NCI-H526 treated with DMSO at 0.1 percent for 48 hours (cell line): ENCODE measurements at regions not wholly inside any gene's neighbourhood (a gene's known extent, or its start where the extent isn't known, plus 50 kb on each side); places are given as distances from the start of the nearest gene placed in this dataset.
"Not testable (repeated sequence)": the region's sequence is repeated elsewhere in the genome, so short reads cannot be mapped to it uniquely, and the experiment has no call there.

Experiments used
- DNase-seq: peaks from one replicate; lab custom pipeline; 2025; lab: John Stamatoyannopoulos, UW

DNA sequence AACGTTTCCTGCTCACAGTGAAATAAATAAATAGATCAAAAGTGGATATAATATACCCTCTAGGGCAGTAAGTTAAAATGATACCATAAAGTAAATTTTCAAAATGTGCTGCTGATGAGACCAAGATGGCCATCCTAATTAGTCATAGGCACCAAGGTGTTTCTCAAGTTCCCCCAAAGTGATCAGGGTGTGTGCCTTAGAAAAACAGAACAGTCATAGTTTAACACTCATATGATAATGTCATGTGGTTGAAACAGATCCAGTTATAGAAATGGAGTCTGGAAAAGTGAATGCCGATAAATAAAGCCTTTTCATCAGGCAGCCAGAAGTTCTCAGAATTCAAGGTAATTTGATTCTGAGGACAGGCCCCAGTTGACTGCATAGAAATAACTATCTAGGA is 161.5 kb upstream of the CDKN2B start:
- DNase-seq = no peak

DNA sequence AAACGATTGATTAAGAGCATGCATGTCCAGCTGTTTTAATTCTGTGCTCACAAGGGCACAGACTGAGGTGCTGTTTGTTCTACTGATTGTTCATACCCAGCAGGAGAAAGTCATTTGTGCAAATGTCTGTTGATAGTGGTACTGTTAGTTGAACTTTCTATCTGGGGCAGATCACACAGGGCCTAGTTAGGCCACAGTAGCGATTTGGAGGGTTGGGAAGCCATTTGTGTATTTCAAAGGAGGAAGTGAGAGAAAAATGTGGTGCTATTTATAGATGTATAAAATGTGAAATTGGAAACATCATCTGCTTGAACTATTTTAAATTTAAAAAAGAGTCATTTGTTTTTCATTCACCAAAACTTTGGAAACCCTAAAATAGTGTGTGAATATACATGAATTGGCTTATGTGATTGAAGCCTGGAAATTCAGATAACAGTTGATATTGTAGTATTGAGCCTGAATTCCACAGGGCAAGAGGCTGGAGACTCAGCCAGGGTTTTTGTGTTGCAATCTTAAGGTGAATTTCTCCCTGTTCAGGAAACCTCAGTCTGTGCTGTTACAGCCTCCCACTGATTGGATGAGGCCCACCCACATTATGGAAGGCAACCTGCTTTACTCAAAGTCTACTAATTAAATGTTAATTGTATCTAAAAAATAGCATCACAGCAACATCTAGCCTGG is 162.0 kb upstream of the CDKN2B start:
- DNase-seq = no peak

DNA sequence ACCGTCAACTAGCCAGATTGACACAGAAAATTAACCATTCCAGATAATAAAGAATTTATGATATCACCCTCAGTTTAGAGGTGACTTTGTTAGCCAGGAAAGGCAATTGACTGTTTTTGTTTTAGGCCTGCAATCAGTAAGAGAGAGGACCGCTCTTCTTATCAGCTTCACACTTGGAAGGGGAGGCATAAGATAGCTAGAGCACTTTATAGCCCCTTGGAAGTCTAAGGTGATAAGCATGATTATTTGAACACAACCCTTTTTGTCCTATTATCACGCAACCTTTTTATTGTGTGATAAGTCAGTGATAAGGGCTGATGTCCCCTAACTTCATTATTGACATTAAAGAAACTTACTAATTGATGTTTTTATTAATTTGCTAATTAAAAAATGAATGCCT is 162.6 kb upstream of the CDKN2B start:
- DNase-seq = no peak

DNA sequence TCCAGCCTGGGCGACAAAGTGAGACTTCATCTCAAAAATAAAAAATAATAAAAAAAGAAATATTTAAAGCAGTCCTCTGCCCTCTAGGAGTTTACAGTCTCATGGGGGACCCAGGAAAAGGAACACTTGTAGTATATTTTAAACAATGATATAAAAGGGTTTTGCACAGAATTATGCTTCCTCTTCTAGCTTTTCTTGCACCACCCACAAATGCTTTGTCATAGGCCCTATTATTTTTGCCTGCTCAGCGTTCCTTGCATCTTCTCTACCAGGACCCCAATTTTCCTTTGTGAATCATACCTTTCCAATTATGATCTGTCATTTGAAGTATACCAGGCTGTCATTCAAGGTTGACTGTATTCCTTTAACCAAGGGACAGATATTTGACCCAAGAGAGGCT is 164.8 kb upstream of the CDKN2B start:
- no peak for DNase-seq

DNA sequence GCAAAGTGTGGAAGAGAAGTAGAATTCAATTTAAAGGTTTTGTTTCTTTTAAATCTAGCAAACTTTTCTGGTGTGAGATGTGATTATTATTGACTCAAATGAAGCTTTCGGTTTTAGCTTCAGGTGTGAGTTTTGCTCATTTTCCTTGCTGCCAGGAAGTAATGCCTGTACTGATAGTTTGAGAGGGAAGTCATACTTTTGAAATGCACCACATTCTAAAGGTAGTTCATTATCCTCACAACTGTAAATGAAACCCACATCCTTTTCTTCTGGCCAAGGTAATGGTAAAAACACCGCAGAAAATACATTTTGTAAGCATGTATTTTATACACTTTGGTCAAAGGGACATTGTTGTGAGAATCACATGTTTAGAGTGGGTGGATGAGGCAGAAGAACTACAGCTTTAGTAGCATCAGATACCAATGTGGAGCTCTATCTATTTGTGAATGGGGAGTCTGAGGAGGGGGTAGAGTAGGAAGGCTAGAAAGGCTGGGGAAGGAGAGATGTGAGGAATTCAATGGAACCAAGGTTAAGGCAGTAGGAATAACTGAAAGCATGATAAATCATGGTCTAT is 167.0 kb upstream of the CDKN2B start:
- no peak for DNase-seq

DNA sequence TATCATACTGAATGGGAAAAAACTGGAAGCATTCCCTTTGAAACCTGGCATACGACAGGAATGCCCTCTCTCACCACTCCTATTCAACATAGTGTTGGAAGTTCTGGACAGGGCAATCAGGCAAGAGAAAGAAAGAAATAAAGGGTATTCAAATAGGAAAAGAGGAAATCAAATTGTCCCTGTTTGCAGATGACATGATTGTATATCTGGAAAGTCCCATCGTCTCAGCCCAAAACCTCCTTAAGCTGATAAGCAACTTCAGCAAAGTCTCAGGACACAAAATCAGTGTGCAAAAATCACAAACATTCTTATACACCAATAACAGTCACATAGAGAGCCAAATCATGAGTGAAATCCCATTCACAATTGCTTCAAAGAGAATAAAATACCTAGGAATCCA is 171.9 kb upstream of the CDKN2B start:
- DNase-seq = not testable (repeated sequence)

DNA sequence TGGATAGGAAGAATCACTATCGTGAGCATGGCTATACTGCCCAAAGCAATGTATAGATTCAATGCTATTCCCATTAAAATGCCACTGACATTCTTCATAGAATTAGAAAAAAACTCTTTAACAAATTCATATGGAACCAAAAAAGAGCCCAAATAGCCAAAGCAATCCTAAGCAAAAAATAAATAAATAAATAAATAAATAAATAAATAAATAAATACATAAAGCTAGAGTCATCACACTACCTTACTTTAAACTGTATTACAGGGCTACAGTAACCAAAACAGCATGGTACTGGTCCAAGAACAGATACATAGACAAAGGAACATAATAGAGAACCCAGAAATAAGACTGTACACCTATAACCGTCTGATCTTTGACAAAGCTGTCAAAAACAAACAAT is 180.4 kb upstream of the CDKN2B start:
- DNase-seq = no peak

- DNase-seq = not testable (repeated sequence)
These were observed 187.9 kb upstream of the CDKN2B start for GRCh38 chr9:22197000-22197399.

DNA sequence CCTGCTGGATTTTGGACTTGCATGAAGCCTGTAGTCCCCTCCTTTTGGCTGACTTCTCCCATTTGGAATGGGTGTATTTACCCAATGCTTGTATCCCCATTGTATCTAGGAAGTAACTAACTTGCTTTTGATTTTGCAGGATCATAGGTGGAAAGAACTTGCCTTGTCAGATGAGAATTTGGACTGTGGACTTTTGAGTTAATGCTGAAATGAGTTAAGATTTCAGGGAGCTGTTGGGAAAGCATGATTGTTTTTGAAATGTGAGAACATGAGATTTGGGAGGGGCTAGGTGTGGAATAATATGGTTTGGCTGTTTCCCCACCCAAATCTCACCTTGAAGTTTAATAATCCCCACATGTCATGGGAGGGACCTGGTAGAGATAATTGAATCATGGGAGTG is 189.6 kb upstream of the CDKN2B start:
- no peak for DNase-seq

DNA sequence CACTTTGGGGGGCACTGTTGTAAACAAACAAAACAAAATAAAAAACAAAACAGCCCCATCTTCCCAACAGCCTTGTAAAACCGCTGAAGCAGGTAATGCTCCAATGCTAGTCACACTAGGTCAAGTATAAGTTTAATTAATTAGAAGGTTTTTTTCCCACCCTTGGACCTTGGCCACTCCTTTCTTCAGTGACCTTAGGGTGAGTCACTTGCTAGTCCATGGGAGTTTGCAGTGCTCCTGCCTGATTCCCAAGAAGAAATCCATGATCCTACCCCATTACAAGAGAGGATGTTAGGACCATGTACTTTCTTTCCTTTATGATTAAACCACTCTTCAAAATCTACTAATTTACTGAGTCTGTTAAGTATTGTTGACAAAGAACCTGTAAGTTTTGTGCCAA is 192.2 kb upstream of the CDKN2B start:
- DNase-seq = no peak

- no peak for DNase-seq
These were observed 194.4 kb upstream of the CDKN2B start for GRCh38 chr9:22203371-22204138.

- DNase-seq = no peak
These were observed 195.1 kb upstream of the CDKN2B start for GRCh38 chr9:22204240-22204639.

DNA sequence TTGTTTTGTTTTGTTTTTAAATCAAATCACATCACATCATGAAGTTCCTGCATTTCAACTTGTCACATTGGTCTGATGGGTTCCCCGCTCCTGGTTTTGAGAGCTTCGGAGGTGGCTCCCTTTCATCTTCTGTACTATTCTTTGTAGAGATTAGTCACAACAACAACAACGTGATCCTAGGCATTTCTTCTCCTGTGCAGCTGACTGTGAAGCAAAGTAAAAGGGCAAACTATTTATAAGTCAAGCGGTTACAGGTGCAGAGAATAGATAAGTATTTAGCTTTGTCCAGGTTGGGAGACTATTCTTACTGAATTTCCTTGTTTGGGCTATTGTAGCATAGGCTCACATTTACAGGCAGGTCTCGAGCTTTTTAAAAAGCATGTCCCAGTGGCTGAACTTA is 197.7 kb upstream of the CDKN2B start:
- no peak for DNase-seq

DNA sequence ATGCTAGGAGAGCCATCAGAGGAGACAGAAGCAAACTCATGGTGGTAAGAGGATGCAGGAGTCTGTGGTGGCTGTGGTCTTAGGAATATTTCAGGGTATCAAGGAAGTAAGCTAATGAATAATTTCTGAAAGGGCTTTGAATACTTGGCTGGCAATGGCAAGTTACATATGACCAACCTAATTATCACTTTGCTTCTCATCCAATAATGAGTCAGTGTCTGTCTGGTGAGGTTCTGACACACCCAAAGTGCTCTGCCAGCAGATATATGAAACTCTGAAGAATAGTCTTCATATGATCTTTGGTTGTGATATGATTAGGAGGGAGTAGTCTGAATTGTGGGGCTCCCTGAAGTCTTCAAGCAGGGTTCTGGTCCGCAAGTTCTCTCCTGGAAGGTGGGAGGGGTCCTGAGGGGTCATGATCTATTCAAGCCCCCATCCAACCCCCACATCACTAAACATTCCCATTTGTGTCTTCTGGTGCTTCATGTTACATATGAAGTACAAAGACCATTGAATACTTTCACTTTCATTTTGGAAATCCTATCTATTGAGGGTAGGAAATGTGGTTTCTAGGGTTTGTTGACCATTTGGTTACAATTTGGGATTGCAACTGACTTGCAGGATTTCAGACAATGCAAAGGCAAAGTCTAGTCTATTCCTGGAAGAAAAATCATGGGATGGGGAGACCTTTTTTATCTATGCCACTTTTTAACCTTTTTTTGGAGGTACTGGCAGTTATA is 199.9 kb upstream of the CDKN2B start:
- no peak for DNase-seq

GRCh38 chr9:22210262-22210661 is 201.2 kb upstream of the CDKN2B start:
- DNase-seq = no peak

DNA sequence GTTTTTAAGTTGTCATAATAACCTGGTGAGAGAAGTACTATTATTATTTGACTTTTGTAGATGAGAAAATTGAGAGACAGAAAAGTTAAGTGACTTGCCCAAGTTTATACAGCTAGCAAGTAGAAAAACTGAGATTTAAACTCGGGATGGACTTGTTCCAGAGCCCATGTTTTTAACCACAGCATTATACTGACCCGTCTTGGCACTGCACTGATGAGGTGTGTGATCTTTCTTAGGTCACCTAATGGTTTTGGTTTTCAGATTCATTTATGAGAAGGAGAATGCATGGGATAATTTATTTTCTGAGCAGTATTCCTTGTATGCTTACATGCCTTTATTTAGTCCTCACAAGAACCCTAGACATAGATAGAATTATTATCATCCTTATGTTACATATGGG is 201.8 kb upstream of the CDKN2B start:
- DNase-seq = no peak

GRCh38 chr9:22211588-22212360 is 202.7 kb upstream of the CDKN2B start:
- no peak for DNase-seq

DNA sequence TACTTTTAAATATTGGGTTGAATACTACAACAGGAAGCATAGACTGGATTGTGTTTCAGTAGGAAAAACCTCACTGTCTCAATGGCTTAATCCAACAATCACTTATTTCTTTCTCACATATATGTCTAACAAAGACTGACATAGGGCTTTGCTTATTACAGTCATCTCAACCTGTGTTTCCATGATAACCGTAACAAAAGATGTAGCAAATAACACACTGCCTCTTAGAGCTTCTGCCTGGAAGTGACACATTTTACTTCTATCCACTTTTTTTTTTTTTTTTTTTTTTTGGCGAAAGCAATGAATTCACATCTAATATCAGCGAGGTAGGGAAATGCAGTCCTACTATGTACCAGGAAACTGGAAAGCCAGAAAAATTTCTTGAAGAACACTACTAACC is 204.9 kb upstream of the CDKN2B start:
- no peak for DNase-seq

DNA sequence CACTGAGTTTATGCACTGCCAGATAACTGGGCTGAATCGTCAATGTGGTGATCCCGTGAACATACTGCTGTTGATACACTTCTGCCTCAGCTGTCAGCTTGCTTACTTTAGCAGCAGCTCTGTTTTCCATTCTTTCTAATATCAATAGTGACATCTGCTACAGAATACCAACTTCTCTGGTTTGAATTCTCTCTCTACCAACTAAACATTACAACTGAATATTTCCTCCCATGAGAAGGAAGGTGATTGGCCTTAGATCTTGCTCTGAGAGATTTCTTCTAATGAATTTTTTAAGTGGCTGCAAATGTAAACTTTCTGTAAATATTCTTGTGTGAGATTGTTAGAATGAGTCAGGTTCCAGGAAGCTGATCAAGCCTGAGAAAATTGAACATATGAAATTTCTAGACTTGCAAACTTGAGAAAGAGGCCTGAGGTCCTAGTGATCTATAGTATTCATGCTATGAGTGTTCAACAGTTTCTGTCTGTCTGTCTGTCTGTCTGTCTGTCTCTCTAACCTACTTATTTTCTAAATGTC is 205.5 kb upstream of the CDKN2B start:
- DNase-seq = no peak

DNA sequence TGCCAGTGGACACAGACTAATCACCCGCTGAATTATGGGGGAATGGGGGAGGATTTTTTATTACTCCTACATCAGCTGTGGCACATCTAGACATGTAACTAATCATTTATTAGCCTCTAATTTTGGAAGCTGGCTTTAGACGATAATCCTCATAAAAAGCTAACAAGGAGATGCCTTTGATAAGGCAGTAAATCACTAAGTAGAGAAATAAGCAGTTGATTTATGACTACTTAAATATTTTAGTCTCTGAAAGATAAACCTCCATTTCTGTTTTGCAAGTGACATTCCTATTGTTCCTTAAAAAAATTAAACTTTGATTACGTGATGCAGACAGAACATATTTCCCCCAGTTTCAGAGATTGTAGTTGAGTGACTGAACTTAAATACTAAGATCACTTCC is 206.4 kb upstream of the CDKN2B start:
- DNase-seq = no peak

GRCh38 chr9:22216730-22217172 is 207.6 kb upstream of the CDKN2B start:
- no peak for DNase-seq

GRCh38 chr9:22217254-22217653 is 208.1 kb upstream of the CDKN2B start:
- DNase-seq = no peak
